ENCODE measurements at regions not wholly inside any gene's neighbourhood (a gene's known extent, or its start where the extent isn't known, plus 50 kb on each side); places are given as distances from the start of the nearest gene placed in this dataset.

DNA sequence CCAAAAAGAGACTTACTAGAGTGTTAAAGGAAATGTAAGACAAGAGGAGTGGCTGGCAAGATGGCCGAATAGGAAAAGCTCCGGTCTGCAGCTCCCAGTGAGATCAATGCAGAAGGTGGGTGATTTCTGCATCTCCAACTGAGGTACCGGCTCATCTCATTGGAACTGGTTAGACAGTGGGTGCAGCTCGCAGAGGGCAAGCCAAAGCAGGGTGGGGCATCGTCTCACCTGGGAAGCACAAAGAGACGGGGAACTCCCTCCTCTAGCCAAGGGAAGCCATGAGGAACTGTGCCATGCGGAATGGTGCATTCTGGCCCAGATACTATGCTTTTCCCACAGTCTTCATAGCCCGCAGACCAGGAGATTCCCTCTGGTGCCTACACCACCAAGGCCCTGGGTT lies 308.7 kb downstream of the AGTPBP1 start:
- TF ChIP-seq CTCF (IDR thresholded peaks at IDR 0.05) (no peak), POLR2A (IDR thresholded peaks at IDR 0.05) (no peak)
